ENCODE measurements at regions not wholly inside any gene's neighbourhood (a gene's known extent, or its start where the extent isn't known, plus 50 kb on each side); places are given as distances from the start of the nearest gene placed in this dataset.

GRCh38 chr19:29093553-29093908 is 119.4 kb downstream of the UQCRFS1 start:
- DNase-seq (ENCODE audit: low spot score), result no peak

DNA sequence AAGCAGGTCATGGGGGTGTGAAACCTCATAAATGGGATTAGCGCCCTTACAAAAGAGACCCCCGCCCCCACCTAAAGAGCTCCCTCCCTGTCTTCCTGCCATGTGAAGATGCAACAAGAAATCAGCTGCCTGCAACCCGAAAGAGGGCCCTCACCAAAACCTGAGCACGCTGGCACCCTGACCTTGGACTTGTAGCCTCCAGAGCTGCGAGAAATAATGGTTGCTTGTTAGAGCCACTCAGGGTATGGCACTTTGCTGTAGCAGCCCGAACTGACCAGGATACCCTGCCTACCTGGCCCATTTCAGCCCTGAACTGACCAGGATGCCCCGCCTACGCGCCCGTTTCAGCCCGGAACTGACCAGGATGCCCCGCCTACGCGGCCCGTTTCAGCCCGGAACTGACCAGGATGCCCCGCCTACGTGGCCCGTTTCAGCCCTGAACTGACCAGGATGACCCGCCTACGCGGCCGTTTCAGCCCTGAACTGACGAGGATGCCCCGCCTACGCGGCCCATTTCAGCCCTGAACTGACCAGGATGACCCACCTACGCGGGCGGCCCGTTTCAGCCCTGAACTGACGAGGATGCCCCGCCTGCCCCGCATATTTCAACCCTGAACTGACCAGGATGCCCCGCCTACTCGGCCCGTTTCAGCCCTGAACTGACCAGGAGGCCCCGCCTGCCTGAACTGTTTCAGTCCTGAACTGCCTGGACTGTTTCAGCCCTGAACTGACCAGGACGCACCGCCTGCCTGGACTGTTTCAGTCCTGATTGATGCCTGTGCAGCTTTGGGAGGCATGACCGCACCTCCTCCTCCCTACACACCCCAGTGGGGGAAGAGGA is 120.0 kb downstream of the UQCRFS1 start:
- DNase-seq (ENCODE audit: low spot score), result no peak

- no peak for DNase-seq (ENCODE audit: low spot score)
Observed at GRCh38 chr19:29090783-29091526, 122.0 kb downstream of the UQCRFS1 start.

DNA sequence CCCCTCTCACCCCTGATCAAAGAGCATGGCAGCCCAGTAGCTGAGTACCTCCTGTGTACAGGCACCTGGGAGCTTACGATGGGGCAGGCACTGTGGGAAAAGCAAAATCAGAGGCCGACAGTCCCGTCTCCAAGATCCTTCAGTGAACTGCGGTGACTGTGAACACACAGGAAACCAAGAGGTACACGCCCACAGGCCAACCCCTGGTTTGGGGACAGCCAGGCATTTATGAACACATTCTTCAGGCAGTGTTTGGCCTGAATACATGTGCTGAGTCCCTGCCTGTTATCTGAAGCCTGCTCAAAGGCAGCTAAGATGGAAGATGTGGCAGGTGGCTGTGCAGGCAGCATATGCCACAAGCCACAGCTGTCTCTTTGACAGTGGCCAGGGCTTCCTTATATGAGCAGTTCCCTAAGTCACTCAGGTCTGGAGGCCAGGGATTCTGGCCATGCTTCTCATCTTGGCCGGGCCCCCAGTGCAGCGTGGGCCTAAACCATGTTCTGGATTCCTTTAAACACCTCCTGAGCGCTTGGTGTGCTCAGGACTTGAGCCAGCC is 123.6 kb downstream of the UQCRFS1 start:
- DNase-seq (ENCODE audit: low spot score), result no peak

- DNase-seq (ENCODE audit: low spot score), result no peak
Observed at GRCh38 chr19:29088761-29089160, 124.2 kb downstream of the UQCRFS1 start.

- DNase-seq (ENCODE audit: low spot score), result no peak
Observed at GRCh38 chr19:29086646-29087045, 126.3 kb downstream of the UQCRFS1 start.

- DNase-seq (ENCODE audit: low spot score), result no peak
Observed at GRCh38 chr19:29086182-29086581, 126.8 kb downstream of the UQCRFS1 start.

DNA sequence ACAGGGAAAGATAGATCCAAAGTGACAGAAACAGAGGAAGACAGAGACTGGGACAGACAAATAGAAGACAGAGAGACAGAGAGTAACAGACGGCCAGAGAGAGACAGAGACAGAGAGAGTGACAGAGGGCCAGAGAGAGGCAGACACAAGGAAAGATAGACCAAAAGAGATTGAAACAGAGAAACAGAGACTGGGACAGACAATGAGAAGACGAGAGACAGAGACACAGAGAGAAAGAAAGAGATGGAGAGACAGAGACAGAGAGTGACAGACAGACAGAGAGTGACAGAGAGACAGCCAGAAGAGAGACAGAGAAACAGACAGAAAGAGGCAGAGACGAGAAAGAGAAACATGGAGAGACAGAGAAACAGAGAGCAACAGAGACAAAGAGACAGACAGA is 127.3 kb downstream of the UQCRFS1 start:
- no peak for DNase-seq (ENCODE audit: low spot score)

GRCh38 chr19:29085206-29085605 is 127.7 kb downstream of the UQCRFS1 start:
- no peak for DNase-seq (ENCODE audit: low spot score)

DNA sequence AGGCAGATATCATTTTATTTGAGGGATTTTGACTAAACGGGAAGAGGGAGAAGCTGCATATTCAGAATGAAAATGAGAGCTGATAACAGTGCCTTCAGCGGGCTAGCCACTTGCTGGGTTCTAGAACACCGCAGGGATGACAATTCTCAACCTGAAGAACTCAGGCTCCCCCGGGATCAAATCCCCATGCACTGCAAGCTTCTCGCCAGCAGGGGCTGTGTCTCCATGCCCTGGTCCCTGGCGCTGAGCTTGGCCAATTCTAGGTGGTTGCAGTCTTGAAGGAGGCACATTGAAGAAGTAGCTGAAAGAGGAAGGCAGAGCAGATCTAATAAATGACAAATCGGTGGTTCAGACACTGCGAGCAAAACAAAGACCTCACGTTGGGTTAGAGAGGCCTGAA is 128.7 kb downstream of the UQCRFS1 start:
- DNase-seq (ENCODE audit: low spot score), result no peak

DNA sequence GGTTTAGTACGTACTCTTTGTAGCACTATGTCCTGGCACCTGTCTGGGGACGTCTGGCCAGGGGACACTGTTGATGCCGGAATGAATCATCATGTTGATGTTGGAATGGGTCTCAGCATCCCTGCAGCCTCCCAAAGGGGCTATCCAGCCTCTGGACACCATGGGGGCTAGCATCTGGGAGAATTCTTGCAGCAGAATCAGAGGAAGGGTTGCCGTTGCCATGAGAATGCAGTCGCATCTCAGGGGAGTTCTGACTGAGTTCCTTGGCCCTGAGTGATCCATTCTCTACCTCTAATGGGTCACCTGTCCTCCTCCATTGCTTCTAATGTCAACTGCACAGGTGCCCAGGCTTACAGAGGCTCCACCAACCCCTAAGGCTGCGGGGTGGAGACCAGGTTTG is 129.1 kb downstream of the UQCRFS1 start:
- no peak for DNase-seq (ENCODE audit: low spot score)

DNA sequence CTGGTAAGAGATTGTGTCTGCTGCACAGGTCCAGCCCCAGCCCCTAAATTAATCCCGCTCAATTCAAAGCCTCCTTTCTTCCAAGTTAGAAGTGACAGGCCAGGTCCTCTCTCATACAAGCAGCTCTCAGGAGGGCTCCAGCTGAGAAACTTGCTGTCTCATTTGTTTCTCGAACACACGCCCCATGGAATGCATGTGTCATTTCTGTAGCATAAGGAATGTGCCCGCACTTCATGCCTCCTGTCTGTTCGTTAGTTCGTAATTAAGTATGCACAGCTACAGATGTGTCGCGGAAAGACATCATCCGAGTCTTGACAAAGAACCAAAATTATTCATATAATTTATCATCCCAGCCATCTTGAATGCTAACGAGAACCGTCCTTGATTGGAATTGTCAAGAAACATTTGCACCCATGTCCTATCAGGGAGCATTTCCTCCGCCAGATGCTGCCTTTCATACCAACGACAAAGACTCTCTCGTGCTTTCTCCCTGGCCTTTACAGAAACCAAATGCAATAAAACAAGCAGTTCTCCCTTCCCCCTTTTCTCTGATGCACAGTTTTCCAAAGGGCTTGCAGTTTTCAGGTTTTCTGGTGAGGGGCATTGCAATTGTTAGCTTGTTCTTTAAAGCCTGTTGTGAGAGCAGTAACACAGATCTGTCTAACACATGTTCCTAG is 133.5 kb downstream of the UQCRFS1 start:
- DNase-seq (ENCODE audit: low spot score), result no peak

- DNase-seq (ENCODE audit: low spot score), result no peak
Observed at GRCh38 chr19:29076963-29077362, 136.0 kb downstream of the UQCRFS1 start.

GRCh38 chr19:29076161-29076560 is 136.8 kb downstream of the UQCRFS1 start:
- no peak for DNase-seq (ENCODE audit: low spot score)

DNA sequence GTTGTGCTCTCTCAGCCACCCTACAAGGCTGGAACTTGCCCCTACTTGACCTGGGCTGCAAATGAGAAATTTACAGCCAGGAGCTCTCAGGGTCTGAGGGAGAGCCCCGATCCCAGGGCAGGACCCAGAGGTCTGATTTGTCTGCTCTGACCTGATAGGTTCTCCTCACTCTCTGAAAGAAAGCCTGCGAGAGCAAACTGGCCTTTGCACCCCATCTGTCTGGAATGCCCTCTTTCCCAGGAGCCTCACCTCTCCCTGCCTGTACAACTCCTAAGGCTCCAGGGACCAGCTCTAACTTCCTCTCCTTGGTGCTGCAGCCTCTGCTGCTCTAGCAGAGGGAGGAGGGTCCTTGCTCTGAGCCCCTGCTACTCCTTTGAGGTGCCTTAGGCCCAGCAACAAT is 137.8 kb downstream of the UQCRFS1 start:
- DNase-seq (ENCODE audit: low spot score), result peak; percentile 28

GRCh38 chr19:29074579-29074978 is 138.4 kb downstream of the UQCRFS1 start:
- DNase-seq (ENCODE audit: low spot score), result no peak

DNA sequence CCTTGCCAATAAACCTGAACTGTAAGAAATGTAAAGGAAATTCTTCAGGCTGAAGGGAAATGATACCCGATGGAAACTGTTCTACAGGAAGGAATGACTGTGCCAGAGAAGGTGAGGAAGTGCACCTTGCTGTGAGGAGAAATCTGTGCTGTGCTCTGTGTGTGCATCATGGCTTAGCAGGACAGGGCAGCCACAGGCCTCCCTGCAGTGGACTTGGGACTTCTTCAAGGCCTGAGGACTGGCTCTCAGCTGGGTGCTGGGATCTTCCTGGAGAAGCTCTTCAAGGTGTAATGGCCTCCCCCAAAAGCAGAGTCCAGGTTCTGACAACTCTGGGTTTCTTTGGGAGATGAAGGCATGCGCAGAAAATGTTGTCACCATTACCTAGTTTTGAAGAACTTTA is 145.1 kb downstream of the UQCRFS1 start:
- peak; percentile 9 for DNase-seq (ENCODE audit: low spot score)

DNA sequence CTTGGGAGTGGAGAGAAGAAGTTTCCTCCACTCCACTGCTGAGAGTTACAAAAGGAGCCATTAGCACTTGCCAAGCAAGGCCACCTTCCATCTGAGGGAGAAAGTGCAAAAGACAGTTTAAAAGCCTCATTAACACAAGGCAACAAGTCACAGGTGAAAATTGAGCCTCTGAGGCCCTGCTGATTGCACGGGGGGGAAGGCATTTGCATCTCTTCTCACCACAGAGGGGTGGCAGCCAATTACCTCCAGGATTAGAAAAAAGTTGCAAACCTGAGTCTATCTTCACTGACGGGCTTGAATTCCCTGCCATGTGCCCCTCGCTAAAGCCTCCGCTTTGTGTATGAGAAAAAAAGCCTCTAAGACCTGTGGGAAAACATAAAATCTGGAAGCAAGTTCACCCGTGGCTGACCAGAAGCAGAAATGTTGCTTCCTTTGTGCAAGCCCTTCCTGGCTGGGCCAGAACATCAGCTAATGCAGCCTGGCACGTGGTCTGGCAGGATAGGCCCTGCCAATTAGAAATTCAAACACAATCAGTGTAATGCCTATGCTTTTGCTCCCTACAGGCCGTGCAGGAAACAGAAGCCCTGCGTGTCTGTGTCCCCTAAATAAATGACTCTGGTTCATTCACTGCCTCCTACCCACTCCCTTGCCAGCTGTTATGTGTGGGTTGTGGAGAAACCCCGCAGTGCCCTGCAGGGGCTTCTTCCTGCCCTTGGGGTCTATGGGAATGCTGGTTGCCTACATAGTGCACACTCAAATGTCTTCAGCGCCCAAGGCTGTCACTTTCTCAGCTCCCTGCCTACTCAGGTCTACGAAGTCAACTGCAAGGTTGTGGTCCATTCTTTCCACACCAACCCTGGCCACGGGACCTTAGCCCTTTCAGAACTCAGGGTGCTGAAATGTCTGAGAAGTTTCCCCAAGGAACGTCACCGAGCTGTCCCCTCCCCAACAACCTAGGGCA is 150.2 kb downstream of the UQCRFS1 start:
- DNase-seq (ENCODE audit: low spot score), result no peak

DNA sequence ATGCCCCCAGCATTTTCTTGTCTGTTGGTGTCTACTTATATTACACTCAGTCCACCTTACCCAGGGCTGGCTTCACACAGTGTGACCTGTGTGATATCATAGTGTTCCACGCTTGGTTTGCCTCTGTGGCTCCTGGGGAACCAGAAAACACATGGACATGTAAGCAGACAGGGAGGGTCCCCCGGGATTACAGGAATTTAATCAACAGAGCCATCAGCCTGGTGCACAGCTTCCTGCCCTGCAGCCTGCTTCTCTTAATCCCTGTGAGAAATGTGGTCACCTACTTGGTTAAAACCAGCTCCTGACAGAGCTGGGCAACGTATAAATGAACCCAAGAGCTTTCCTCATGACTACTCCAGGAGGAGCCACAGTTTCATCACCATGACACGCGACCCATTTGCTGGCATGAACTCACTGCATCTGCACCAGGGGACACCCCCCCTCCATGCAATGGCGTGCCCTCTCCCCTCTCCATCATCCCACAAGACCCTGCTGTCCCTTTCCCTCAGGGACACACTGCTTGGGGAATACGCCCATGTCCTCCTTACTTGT is 152.1 kb downstream of the UQCRFS1 start:
- DNase-seq (ENCODE audit: low spot score), result no peak

GRCh38 chr19:29056535-29056934 is 156.4 kb downstream of the UQCRFS1 start:
- no peak for DNase-seq (ENCODE audit: low spot score)

Data from left forelimb (tissue), 1 donor.